WTC11 (cell line): ENCODE measurements at regions not wholly inside any gene's neighbourhood (a gene's known extent, or its start where the extent isn't known, plus 50 kb on each side); places are given as distances from the start of the nearest gene placed in this dataset.

ENCODE experiments used
- ATAC-seq: fragments of 200-7000 bp; cut with Tn5 transposase; 2 replicates; pipeline ENCODE4 v1.10.0; 2021; ENCODE audit warnings: mild to moderate bottlenecking, moderate library complexity
- CTCF ChIA-PET: fragments of 300-600 bp; sonication (Branson Sonifier 250); formaldehyde crosslinking; loops from one replicate; lab custom pipeline; 2021; ENCODE audit warnings: antibody characterized with exemption; lab: Charles Lee
- POLR2A ChIA-PET: fragments of 350-600 bp; sonication (Branson Sonifier 250); formaldehyde crosslinking; loops from one replicate; lab custom pipeline; 2021; ENCODE audit warnings: antibody characterized with exemption; lab: Charles Lee
- DNase-seq: peaks from one replicate; pipeline ENCODE4 v3.0.0; 2021; ENCODE audit warnings: low spot score
- H3K27ac Mint-ChIP-seq: 2 replicates; pipeline ENCODE4 v1.8.0; 2021; ENCODE audit warnings: mixed read lengths
- H3K27me3 Mint-ChIP-seq: 2 replicates; pipeline ENCODE4 v1.8.0; 2021; ENCODE audit warnings: low read depth, mild to moderate bottlenecking, moderate library complexity, mixed read lengths
- H3K36me3 Mint-ChIP-seq: 2 replicates; pipeline ENCODE4 v1.8.0; 2021; ENCODE audit warnings: mixed read lengths
- H3K4me1 Mint-ChIP-seq: 2 replicates; pipeline ENCODE4 v1.8.0; 2022; ENCODE audit warnings: mixed read lengths
- H3K4me3 Mint-ChIP-seq: 2 replicates; pipeline ENCODE4 v1.8.0; 2021; ENCODE audit warnings: mild to moderate bottlenecking, moderate library complexity, mixed read lengths
- H3K9me3 Mint-ChIP-seq: 2 replicates; pipeline ENCODE4 v1.8.0; 2021; ENCODE audit warnings: mixed read lengths
- ATF1 ChIP-seq: sonication (generic); formaldehyde crosslinking; IDR thresholded peaks from 2 replicates; pipeline ENCODE4 v1.8.1; 2023; ENCODE audit warnings: mild to moderate bottlenecking, moderate library complexity, missing genetic modification reagents
- ATF3 ChIP-seq: sonication (generic); formaldehyde crosslinking; conservative IDR thresholded peaks from 2 replicates; pipeline ENCODE4 v1.8.1; 2022; ENCODE audit warnings: mild to moderate bottlenecking, missing genetic modification reagents
- ESRRA ChIP-seq: sonication (generic); formaldehyde crosslinking; IDR thresholded peaks from 2 replicates; pipeline ENCODE4 v1.8.1; 2022; ENCODE audit warnings: mild to moderate bottlenecking, missing genetic modification reagents, borderline replicate concordance
- FOXJ3 ChIP-seq: sonication (generic); formaldehyde crosslinking; IDR thresholded peaks from 2 replicates; pipeline ENCODE4 v1.9.0; 2021; ENCODE audit warnings: missing genetic modification reagents, mild to moderate bottlenecking, borderline replicate concordance
- FOXK1 ChIP-seq: sonication (generic); formaldehyde crosslinking; IDR thresholded peaks from 2 replicates; pipeline ENCODE4 v1.8.0; 2022; ENCODE audit warnings: mild to moderate bottlenecking, moderate library complexity, missing genetic modification reagents
- FOXP1 ChIP-seq: sonication (generic); formaldehyde crosslinking; IDR thresholded peaks from 2 replicates; pipeline ENCODE4 v1.8.0; 2022; ENCODE audit warnings: missing genetic modification reagents, mild to moderate bottlenecking, moderate library complexity, borderline replicate concordance
- FOXP4 ChIP-seq: sonication (generic); formaldehyde crosslinking; IDR thresholded peaks from 2 replicates; pipeline ENCODE4 v1.8.0; 2022; ENCODE audit warnings: mild to moderate bottlenecking, missing genetic modification reagents
- TEAD1 ChIP-seq: sonication (generic); formaldehyde crosslinking; IDR thresholded peaks from 2 replicates; pipeline ENCODE4 v1.8.0; 2022; ENCODE audit warnings: mild to moderate bottlenecking, missing genetic modification reagents
- USF1 ChIP-seq: sonication (generic); formaldehyde crosslinking; IDR thresholded peaks from 2 replicates; pipeline ENCODE4 v1.8.0; 2022; ENCODE audit warnings: mild to moderate bottlenecking, missing genetic modification reagents
- ZNF219 ChIP-seq: sonication (generic); formaldehyde crosslinking; IDR thresholded peaks from 2 replicates; pipeline ENCODE4 v1.8.0; 2023; ENCODE audit warnings: missing genetic modification reagents, mild to moderate bottlenecking, borderline replicate concordance
- ZNF263 ChIP-seq: sonication (generic); formaldehyde crosslinking; IDR thresholded peaks from 2 replicates; pipeline ENCODE4 v1.8.1; 2022; ENCODE audit warnings: low read depth, mild to moderate bottlenecking, moderate library complexity, missing genetic modification reagents
- ZNF425 ChIP-seq: fragments of 250-450 bp; sonication (Bioruptor Pico); conservative IDR thresholded peaks from 2 replicates; pipeline ENCODE4 v1.9.0; 2021; ENCODE audit warnings: mild to moderate bottlenecking
- ZNF671 ChIP-seq: fragments of 250-450 bp; sonication (Bioruptor Pico); IDR thresholded peaks from 2 replicates; pipeline ENCODE4 v1.8.0; 2021; ENCODE audit warnings: mild to moderate bottlenecking
- TF ChIP-seq, protein P1 (sequence below): fragments of 200-600 bp; IDR thresholded peaks from 2 replicates; pipeline ENCODE4 v1.8.0; 2022; ENCODE audit warnings: antibody characterized with exemption
- TF ChIP-seq, protein P2 (sequence below): sonication (generic); formaldehyde crosslinking; conservative IDR thresholded peaks from 2 replicates; pipeline ENCODE4 v1.8.1; 2023; ENCODE audit warnings: mild to moderate bottlenecking, low read depth, missing genetic modification reagents, moderate library complexity

GRCh38 chr2:57802243-57802642, 244.4 kb upstream of the VRK2 start (continued):
- TF ChIP-seq, protein P1, sequence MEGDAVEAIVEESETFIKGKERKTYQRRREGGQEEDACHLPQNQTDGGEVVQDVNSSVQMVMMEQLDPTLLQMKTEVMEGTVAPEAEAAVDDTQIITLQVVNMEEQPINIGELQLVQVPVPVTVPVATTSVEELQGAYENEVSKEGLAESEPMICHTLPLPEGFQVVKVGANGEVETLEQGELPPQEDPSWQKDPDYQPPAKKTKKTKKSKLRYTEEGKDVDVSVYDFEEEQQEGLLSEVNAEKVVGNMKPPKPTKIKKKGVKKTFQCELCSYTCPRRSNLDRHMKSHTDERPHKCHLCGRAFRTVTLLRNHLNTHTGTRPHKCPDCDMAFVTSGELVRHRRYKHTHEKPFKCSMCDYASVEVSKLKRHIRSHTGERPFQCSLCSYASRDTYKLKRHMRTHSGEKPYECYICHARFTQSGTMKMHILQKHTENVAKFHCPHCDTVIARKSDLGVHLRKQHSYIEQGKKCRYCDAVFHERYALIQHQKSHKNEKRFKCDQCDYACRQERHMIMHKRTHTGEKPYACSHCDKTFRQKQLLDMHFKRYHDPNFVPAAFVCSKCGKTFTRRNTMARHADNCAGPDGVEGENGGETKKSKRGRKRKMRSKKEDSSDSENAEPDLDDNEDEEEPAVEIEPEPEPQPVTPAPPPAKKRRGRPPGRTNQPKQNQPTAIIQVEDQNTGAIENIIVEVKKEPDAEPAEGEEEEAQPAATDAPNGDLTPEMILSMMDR, result no peak
- no peak for TF ChIP-seq FOXJ3
- no peak for TF ChIP-seq ZNF425 (CRISPR knock-in tag)

DNA sequence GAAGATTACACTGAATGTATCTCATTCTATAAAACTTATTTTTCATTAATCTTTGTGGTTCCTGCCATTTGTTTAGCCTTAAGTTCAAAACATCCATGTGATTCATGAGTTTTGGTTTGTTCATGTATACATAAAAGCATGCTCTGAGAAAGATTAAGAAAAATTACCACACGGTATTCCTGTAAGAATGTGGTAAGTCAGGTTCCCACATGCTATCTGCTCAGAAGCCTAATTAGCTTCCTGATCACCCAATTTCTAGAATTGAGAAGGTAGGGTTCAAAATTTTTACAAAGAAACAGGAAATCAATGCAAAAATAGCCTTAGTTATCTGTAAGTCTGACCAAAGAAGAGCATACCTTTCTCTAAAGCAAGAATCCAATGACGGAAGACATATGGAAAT, 241.6 kb upstream of the VRK2 start:
- no peak overlapping the region for H3K27ac Mint-ChIP-seq

DNA sequence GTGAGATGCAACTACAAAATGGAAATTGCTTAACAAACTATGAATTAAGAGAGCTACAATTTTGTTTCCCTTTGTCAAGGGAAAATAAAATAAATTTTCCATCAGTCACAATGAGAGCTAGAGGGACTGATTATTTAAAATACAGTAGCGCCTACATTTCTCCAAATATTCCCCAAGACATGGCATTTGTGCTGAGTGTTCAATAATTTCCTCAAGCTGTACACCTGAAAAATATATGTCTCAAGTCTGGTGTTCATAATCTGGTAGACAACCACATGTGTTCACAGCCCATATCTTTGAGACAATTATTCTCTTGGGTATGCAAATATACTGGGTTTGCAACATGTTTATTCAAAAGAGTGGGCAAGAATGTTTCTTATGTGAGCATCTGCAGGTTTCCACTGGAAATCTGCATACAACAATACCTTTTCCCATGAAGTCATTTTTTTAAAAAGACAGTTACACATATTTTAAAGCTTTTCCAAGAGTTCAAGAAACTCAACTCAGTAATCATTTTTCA, 240.1 kb upstream of the VRK2 start:
- no peaks in the 10 kb centered on the region for H3K4me1 Mint-ChIP-seq
- H3K27me3 Mint-ChIP-seq, result no peaks in the 10 kb centered on the region
- peaks cover 4% of the 10 kb centered on the region; the same call in 1 of the 2 replicates for H3K9me3 Mint-ChIP-seq
- ATAC-seq (no peak), DNase-seq (no peak)
- TF ChIP-seq FOXP1, result no peak
- TF ChIP-seq ATF3 (CRISPR knock-in tag), result no peak
- TF ChIP-seq ZNF671 (CRISPR knock-in tag), result no peak
- TF ChIP-seq, protein P2, sequence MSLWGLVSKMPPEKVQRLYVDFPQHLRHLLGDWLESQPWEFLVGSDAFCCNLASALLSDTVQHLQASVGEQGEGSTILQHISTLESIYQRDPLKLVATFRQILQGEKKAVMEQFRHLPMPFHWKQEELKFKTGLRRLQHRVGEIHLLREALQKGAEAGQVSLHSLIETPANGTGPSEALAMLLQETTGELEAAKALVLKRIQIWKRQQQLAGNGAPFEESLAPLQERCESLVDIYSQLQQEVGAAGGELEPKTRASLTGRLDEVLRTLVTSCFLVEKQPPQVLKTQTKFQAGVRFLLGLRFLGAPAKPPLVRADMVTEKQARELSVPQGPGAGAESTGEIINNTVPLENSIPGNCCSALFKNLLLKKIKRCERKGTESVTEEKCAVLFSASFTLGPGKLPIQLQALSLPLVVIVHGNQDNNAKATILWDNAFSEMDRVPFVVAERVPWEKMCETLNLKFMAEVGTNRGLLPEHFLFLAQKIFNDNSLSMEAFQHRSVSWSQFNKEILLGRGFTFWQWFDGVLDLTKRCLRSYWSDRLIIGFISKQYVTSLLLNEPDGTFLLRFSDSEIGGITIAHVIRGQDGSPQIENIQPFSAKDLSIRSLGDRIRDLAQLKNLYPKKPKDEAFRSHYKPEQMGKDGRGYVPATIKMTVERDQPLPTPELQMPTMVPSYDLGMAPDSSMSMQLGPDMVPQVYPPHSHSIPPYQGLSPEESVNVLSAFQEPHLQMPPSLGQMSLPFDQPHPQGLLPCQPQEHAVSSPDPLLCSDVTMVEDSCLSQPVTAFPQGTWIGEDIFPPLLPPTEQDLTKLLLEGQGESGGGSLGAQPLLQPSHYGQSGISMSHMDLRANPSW, result no peak
- TF ChIP-seq ATF1 (CRISPR knock-in tag), result no peak
- TF ChIP-seq TEAD1 (CRISPR knock-in tag), result no peak
- TF ChIP-seq ZNF219, result no peak
- TF ChIP-seq FOXP4 (CRISPR knock-in tag), result no peak
- H3K27ac Mint-ChIP-seq, result no peak overlapping the region
- no peaks in the 10 kb centered on the region for H3K36me3 Mint-ChIP-seq
- H3K4me3 Mint-ChIP-seq, result no peak overlapping the region
- ChIA-PET POLR2A (no interaction called here), CTCF (no interaction called here)

More for the DNA sequence above, 241.6 kb upstream of the VRK2 start:
- no peak overlapping the region for H3K4me3 Mint-ChIP-seq
- CTCF ChIA-PET, result interaction anchor here (1.0 kb wide), 1 partner anchor 85 kb away, joined by 3 read pairs; no protein-coding TSS in a partner anchor
- H3K9me3 Mint-ChIP-seq, result peaks cover 6% of the 10 kb centered on the region; the same call in 1 of the 2 replicates
- no peak for TF ChIP-seq FOXK1 (CRISPR knock-in tag)
- no peak for TF ChIP-seq ZNF263
- no peak for TF ChIP-seq ESRRA (CRISPR knock-in tag)
- no peak for TF ChIP-seq USF1
- TF ChIP-seq ATF3 (CRISPR knock-in tag), result no peak
- no peaks in the 10 kb centered on the region for H3K27me3 Mint-ChIP-seq
- ATAC-seq, result no peak
- no peaks in the 10 kb centered on the region for H3K4me1 Mint-ChIP-seq
- POLR2A ChIA-PET, result no interaction called here
- no peaks in the 10 kb centered on the region for H3K36me3 Mint-ChIP-seq
- no peak for DNase-seq
